Activated CD4-positive, alpha-beta T cell treated with anti-CD3 and anti-CD28 coated beads, Interleukin-2, amount 10 ng/mL, durations not matched to agents 7 days and 5 days (primary cell): ENCODE measurements at regions not wholly inside any gene's neighbourhood (a gene's known extent, or its start where the extent isn't known, plus 50 kb on each side); places are given as distances from the start of the nearest gene placed in this dataset.

Experiments used
- CTCF ChIA-PET: fragments of 350-600 bp; sonication (Branson Sonifier 250); formaldehyde crosslinking; loops from one replicate; lab custom pipeline; 2021; ENCODE audit warnings: antibody characterized with exemption; lab: Charles Lee
- POLR2A ChIA-PET: fragments of 350-600 bp; sonication (Branson Sonifier 250); formaldehyde crosslinking; loops from one replicate; lab custom pipeline; 2021; ENCODE audit warnings: antibody characterized with exemption; lab: Charles Lee
- DNase-seq: peaks from one replicate; pipeline ENCODE4 v3.0.0-alpha.2; 2020
- H3K27ac Mint-ChIP-seq: one replicate; pipeline ENCODE4 v1.8.0; 2021; ENCODE audit warnings: mild to moderate bottlenecking, moderate library complexity, mixed read lengths
- H3K27me3 Mint-ChIP-seq: one replicate; pipeline ENCODE4 v1.8.0; 2021; ENCODE audit warnings: mixed read lengths
- H3K36me3 Mint-ChIP-seq: one replicate; pipeline ENCODE4 v1.8.0; 2021; ENCODE audit warnings: low read depth, mixed read lengths
- H3K4me1 Mint-ChIP-seq: one replicate; pipeline ENCODE4 v1.8.0; 2021; ENCODE audit warnings: mixed read lengths
- H3K4me3 Mint-ChIP-seq: one replicate; pipeline ENCODE4 v1.8.0; 2021; ENCODE audit warnings: mild to moderate bottlenecking, moderate library complexity, mixed read lengths
- H3K9me3 Mint-ChIP-seq: one replicate; pipeline ENCODE4 v1.8.0; 2021; ENCODE audit warnings: mixed read lengths

- Mint-ChIP-seq H3K4me3 (no peak overlapping the region), H3K27ac (no peak overlapping the region), H3K4me1 (peaks cover 7% of the 10 kb centered on the region), H3K36me3 (peaks cover under 1% of the 10 kb centered on the region), H3K9me3 (peaks cover 7% of the 10 kb centered on the region), H3K27me3 (peaks cover 50% of the 10 kb centered on the region)
- ChIA-PET CTCF (no interaction called here), POLR2A (no interaction called here)
- no peak for DNase-seq
Measured at GRCh38 chr15:69634860-69635259, 182.2 kb downstream of the RPLP1 start.

GRCh38 chr15:69636169-69636915 lies 183.7 kb downstream of the RPLP1 start:
- DNase-seq: no peak
- no peak overlapping the region for H3K27ac Mint-ChIP-seq
- CTCF ChIA-PET: no interaction called here

DNA sequence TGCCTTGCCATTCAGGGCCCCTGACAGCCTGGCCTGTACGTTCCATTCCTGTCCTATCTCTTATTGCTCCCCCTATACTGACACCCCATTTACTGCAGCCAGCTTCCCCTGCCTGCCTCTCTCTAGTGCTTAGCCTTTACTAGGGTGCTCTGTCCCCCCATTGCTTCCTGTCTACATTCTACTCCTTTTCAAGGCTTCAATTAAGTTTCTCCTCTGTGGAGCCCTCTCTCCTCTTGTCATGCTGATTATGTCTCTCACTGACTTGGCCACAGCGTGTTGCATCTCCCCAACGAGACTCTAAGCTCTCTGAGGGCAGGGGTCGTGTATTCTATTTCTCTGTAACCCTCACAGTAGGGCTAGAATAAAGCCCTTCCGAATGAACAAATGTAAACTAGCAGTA lies 185.2 kb downstream of the RPLP1 start:
- Mint-ChIP-seq H3K9me3 (peaks cover 17% of the 10 kb centered on the region), H3K27me3 (peaks cover 47% of the 10 kb centered on the region), H3K4me3 (no peak overlapping the region), H3K4me1 (peaks cover 1% of the 10 kb centered on the region), H3K36me3 (peaks cover 2% of the 10 kb centered on the region), H3K27ac (no peak overlapping the region)
- ChIA-PET CTCF (no interaction called here), POLR2A (no interaction called here)
- DNase-seq: no peak

More at GRCh38 chr15:69636169-69636915, 183.7 kb downstream of the RPLP1 start:
- Mint-ChIP-seq H3K9me3 (peaks cover 14% of the 10 kb centered on the region), H3K36me3 (peaks cover 2% of the 10 kb centered on the region), H3K4me1 (peaks cover 1% of the 10 kb centered on the region), H3K27me3 (peaks cover 48% of the 10 kb centered on the region), H3K4me3 (no peak overlapping the region)
- POLR2A ChIA-PET: no interaction called here

DNA sequence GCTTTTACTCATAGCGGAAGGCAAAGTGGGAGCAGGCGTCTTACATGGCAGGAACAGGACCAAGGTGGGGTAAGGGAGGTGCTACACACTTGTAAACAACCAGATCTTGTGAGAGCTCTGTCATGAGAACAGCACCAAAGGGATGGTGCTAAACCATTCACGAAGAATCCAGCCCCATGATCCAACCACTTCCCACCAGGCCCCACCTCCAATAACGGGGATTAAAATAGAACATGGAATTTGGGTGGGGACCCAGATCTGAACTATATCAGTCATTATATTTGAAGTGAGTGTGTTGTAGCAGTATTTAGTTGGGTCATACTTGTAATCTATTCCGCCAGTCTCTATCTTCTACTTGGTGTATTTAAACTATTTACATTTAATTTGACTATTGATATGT lies 190.9 kb downstream of the RPLP1 start:
- Mint-ChIP-seq H3K27ac (no peak overlapping the region), H3K36me3 (peaks cover 2% of the 10 kb centered on the region), H3K4me3 (no peak overlapping the region), H3K9me3 (peaks cover 16% of the 10 kb centered on the region), H3K27me3 (peaks cover 32% of the 10 kb centered on the region), H3K4me1 (peaks cover 8% of the 10 kb centered on the region)
- ChIA-PET POLR2A (no interaction called here), CTCF (no interaction called here)
- DNase-seq: no peak

GRCh38 chr15:69643971-69644370 lies 191.4 kb downstream of the RPLP1 start:
- POLR2A ChIA-PET: no interaction called here
- H3K27me3 Mint-ChIP-seq: peaks cover 37% of the 10 kb centered on the region
- peaks cover 12% of the 10 kb centered on the region for H3K4me1 Mint-ChIP-seq
- no peak overlapping the region for H3K4me3 Mint-ChIP-seq
- H3K27ac Mint-ChIP-seq: no peak overlapping the region
- H3K36me3 Mint-ChIP-seq: peaks cover 2% of the 10 kb centered on the region
- peaks cover 16% of the 10 kb centered on the region for H3K9me3 Mint-ChIP-seq
- no peak for DNase-seq
- CTCF ChIA-PET: no interaction called here

- no peak for DNase-seq
- Mint-ChIP-seq H3K4me3 (no peak overlapping the region), H3K4me1 (peaks cover 19% of the 10 kb centered on the region), H3K27ac (no peak overlapping the region), H3K9me3 (peaks cover 12% of the 10 kb centered on the region), H3K27me3 (peaks cover 37% of the 10 kb centered on the region), H3K36me3 (peaks cover 2% of the 10 kb centered on the region)
- CTCF ChIA-PET: no interaction called here
- POLR2A ChIA-PET: no interaction called here
Measured at GRCh38 chr15:69644876-69645275, 192.3 kb downstream of the RPLP1 start.

GRCh38 chr15:69647142-69647513 lies 194.5 kb downstream of the RPLP1 start:
- no peak for DNase-seq
- CTCF ChIA-PET: no interaction called here
- Mint-ChIP-seq H3K27ac (no peak overlapping the region), H3K27me3 (peaks cover 25% of the 10 kb centered on the region), H3K4me1 (peaks cover 29% of the 10 kb centered on the region), H3K9me3 (peaks cover 2% of the 10 kb centered on the region), H3K36me3 (no peaks in the 10 kb centered on the region), H3K4me3 (no peak overlapping the region)
- POLR2A ChIA-PET: no interaction called here

- no peak for DNase-seq
- H3K27me3 Mint-ChIP-seq: peaks cover 27% of the 10 kb centered on the region
- peaks cover 36% of the 10 kb centered on the region for H3K4me1 Mint-ChIP-seq
- no peaks in the 10 kb centered on the region for H3K36me3 Mint-ChIP-seq
- no peak overlapping the region for H3K27ac Mint-ChIP-seq
- H3K4me3 Mint-ChIP-seq: no peak overlapping the region
- H3K9me3 Mint-ChIP-seq: peaks cover 2% of the 10 kb centered on the region
- ChIA-PET POLR2A (no interaction called here), CTCF (no interaction called here)
Measured at GRCh38 chr15:69648212-69648611, 195.6 kb downstream of the RPLP1 start.

DNA sequence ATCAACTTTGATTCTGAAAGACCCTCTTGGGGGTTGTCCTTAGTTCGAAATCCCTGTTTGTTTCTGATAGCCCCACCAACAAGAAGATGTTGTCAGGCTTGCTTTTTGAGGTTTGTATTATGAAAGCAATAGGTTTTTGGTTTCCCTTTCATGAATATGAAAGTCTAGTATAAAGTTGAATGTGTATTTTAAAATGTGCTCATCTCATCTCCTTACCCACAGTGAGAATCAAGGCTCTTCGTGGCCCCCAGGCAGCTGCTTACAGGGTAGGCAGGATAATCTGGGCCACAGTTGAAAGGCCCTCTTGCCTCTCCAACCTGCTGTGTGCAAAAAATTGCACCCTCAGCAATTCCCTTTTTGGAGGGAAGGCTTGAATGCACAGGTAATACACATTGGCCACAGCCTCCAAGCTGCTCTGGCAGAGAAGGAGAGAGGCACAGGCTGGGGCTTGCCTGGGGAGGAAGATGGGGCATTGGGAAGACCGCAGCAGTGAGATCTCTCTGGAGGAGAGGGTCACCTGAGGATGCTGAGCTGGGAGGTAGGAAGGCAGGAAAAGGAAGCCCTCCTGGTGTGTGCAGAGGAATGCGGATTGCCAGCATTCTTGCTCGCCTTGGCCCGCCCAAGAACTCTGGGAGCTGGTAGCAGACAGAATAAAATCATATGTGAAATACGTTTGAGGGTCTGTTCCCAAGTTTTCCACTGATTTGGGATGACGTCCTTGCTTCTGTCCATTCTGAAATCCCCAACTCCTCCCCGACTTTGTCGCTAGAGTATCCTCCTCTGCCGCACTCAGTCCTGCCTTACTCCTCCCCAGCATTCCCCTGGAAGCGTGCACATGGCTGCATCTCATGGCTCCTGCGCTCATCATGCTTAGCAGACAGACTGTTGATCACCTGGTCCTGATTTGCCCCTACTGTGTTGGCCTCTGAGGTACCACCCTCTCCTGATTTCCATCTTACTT lies 196.4 kb downstream of the RPLP1 start:
- CTCF ChIA-PET: no interaction called here
- no peak overlapping the region for H3K27ac Mint-ChIP-seq

DNA sequence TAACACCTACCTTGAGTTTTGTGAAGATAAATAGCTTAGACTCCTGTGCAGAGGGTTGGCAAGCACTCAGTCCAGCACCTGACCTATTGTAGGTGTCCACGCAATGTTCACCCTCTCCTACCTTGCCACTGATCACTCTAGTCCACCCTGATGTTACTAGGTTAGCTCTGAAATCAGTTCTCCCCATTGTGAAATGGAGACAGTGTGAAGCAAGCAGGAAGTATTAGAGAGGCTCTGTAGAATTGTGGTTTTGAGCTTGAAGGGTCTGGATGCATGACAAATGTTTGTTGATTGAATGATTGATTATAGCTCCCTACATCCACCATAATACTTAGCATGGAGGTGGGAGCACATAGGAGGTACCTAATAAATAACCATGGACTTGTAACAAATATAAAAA lies 199.7 kb downstream of the RPLP1 start:
- Mint-ChIP-seq H3K27me3 (peaks cover 35% of the 10 kb centered on the region), H3K4me1 (peaks cover 35% of the 10 kb centered on the region), H3K4me3 (no peak overlapping the region), H3K27ac (no peak overlapping the region), H3K9me3 (no peaks in the 10 kb centered on the region), H3K36me3 (no peaks in the 10 kb centered on the region)
- POLR2A ChIA-PET: no interaction called here
- CTCF ChIA-PET: no interaction called here
- DNase-seq: no peak

More for the DNA sequence above, 196.4 kb downstream of the RPLP1 start:
- POLR2A ChIA-PET: no interaction called here
- peaks cover 37% of the 10 kb centered on the region for H3K4me1 Mint-ChIP-seq
- DNase-seq: no peak
- peaks cover 2% of the 10 kb centered on the region for H3K9me3 Mint-ChIP-seq
- peaks cover 30% of the 10 kb centered on the region for H3K27me3 Mint-ChIP-seq
- no peak overlapping the region for H3K4me3 Mint-ChIP-seq
- no peaks in the 10 kb centered on the region for H3K36me3 Mint-ChIP-seq

- no peak for DNase-seq
- Mint-ChIP-seq H3K9me3 (no peaks in the 10 kb centered on the region), H3K36me3 (no peaks in the 10 kb centered on the region), H3K27ac (no peak overlapping the region), H3K4me3 (no peak overlapping the region), H3K4me1 (peaks cover 32% of the 10 kb centered on the region), H3K27me3 (peaks cover 34% of the 10 kb centered on the region)
- ChIA-PET POLR2A (no interaction called here), CTCF (no interaction called here)
Measured at GRCh38 chr15:69652751-69653305, 200.2 kb downstream of the RPLP1 start.

- Mint-ChIP-seq H3K36me3 (no peaks in the 10 kb centered on the region), H3K27ac (no peak overlapping the region), H3K4me3 (no peak overlapping the region), H3K27me3 (peaks cover 34% of the 10 kb centered on the region), H3K4me1 (peaks cover 31% of the 10 kb centered on the region), H3K9me3 (no peaks in the 10 kb centered on the region)
- CTCF ChIA-PET: no interaction called here
- DNase-seq: no peak
- POLR2A ChIA-PET: no interaction called here
Measured at GRCh38 chr15:69653306-69653705, 200.7 kb downstream of the RPLP1 start.

- no peak overlapping the region for H3K27ac Mint-ChIP-seq
- DNase-seq: no peak
- CTCF ChIA-PET: no interaction called here
Measured at GRCh38 chr15:69653846-69654245, 201.2 kb downstream of the RPLP1 start.

More at GRCh38 chr15:69653846-69654245, 201.2 kb downstream of the RPLP1 start:
- Mint-ChIP-seq H3K27me3 (peaks cover 30% of the 10 kb centered on the region), H3K4me1 (peaks cover 26% of the 10 kb centered on the region), H3K4me3 (no peak overlapping the region), H3K36me3 (no peaks in the 10 kb centered on the region), H3K9me3 (no peaks in the 10 kb centered on the region)
- POLR2A ChIA-PET: no interaction called here
